Kidney epithelial cell (primary cell): ENCODE measurements at regions not wholly inside any gene's neighbourhood (a gene's known extent, or its start where the extent isn't known, plus 50 kb on each side); places are given as distances from the start of the nearest gene placed in this dataset.

Source experiments
- DNase-seq: peaks from one replicate; pipeline ENCODE4 v3.0.0-alpha.2; 2010; ENCODE audit warnings: low read depth
- H3K27me3 ChIP-seq: 2 replicates; pipeline ENCODE4 v1.6.0; 2011; ENCODE audit warnings: low read length; ENCODE audit not compliant: control insufficient read depth, insufficient read depth
- H3K36me3 ChIP-seq: 2 replicates; pipeline ENCODE4 v1.5.1; 2011; ENCODE audit warnings: low read length; ENCODE audit not compliant: control insufficient read depth, insufficient read depth
- H3K4me3 ChIP-seq: 2 replicates; pipeline ENCODE4 v1.5.1; 2011; ENCODE audit warnings: low read depth, mild to moderate bottlenecking, control low read depth, low read length
- TF ChIP-seq, protein P1 (sequence below): IDR thresholded peaks from 2 replicates; pipeline ENCODE4 v1.5.1; 2011; ENCODE audit warnings: mild to moderate bottlenecking, moderate library complexity, low read length, control low read depth, inconsistent platforms; ENCODE audit not compliant: insufficient read depth, poor library complexity, severe bottlenecking

DNA sequence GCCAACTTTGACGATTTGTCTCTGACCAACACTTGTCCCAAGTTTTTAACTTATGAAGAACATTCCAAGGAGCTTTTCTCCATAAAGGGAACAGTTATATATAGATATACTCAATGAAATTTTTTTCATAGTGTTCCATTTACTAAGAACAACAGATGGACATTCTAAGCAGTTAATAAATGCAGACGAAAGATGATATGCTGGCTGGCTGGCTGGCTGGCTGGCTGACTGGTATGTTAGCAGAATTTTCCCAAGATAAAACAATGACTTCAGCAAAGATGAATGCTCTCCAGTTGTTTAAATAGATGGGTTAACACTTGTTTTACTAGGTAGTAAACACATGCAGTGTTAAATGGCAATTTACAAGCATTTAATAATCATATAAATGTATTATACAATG is 62.2 kb downstream of the SPANXN3 start:
- DNase-seq: no peak
- Histone ChIP-seq H3K36me3 (no peaks in the 10 kb centered on the region), H3K4me3 (no peak overlapping the region), H3K27me3 (no peaks in the 10 kb centered on the region)
- TF ChIP-seq, protein P1, sequence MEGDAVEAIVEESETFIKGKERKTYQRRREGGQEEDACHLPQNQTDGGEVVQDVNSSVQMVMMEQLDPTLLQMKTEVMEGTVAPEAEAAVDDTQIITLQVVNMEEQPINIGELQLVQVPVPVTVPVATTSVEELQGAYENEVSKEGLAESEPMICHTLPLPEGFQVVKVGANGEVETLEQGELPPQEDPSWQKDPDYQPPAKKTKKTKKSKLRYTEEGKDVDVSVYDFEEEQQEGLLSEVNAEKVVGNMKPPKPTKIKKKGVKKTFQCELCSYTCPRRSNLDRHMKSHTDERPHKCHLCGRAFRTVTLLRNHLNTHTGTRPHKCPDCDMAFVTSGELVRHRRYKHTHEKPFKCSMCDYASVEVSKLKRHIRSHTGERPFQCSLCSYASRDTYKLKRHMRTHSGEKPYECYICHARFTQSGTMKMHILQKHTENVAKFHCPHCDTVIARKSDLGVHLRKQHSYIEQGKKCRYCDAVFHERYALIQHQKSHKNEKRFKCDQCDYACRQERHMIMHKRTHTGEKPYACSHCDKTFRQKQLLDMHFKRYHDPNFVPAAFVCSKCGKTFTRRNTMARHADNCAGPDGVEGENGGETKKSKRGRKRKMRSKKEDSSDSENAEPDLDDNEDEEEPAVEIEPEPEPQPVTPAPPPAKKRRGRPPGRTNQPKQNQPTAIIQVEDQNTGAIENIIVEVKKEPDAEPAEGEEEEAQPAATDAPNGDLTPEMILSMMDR: no peak

DNA sequence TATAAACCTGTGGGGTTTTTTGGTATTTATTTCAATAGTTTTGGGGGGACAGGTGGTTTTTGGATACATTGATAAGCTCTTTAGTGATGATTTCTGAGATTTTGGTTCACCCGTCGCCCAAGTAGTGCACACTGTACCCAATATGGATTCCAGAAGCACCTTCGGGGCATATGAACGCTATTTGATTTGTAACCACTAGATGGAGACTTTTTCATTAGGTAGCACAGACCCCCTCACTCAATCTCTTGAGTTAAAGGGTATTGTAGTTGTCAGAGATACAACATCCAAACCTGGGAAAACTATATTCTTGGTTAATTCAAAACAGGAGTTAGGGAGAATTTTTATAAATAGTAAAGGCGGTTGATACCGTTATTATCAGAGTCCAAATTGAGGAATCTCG is 79.8 kb downstream of the SPANXN3 start:
- TF ChIP-seq, protein P1: peak; percentile 48
- no peak for DNase-seq
- Histone ChIP-seq H3K27me3 (no peaks in the 10 kb centered on the region), H3K36me3 (no peaks in the 10 kb centered on the region), H3K4me3 (no peak overlapping the region)

DNA sequence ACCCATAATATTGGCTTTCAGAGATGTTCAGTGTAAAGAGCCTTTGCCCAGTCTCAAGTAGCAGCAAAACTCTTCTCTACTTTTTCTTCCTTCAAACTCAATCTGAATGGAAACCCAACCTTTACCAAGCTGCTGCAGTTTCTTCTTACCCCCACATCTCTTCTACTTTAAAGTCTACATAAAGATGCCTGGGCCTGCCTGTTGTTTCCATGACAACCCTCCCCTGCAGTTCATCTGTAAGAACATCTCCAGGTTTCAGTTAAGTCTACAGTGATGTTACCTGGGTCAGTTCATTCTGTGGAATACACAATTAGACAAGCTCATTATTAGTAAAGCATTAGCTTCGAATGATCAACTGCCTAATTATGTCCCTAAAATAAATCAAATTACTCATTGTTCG is 81.4 kb downstream of the SPANXN3 start:
- DNase-seq: no peak
- Histone ChIP-seq H3K36me3 (no peaks in the 10 kb centered on the region), H3K27me3 (no peaks in the 10 kb centered on the region), H3K4me3 (no peak overlapping the region)
- TF ChIP-seq, protein P1: no peak

DNA sequence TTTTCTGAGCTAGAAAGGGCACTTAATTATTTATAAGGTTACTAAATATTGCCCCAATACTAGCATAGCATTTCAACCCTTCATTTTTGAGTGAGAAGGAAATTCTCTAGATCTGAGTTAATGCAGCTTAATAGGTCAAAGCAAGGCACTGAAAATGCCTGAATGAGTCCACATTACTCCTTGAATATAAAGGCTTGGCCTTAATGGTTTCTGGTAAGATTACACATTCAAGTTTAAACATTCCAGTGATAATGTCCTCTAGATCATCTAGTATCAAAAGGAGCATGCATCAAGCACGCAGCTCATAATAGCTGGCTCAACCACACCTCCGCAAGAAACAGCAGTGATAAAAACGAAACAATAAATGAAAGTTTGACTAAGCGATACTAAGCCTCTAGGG is 87.5 kb downstream of the SPANXN3 start:
- Histone ChIP-seq H3K4me3 (no peak overlapping the region), H3K27me3 (no peaks in the 10 kb centered on the region), H3K36me3 (no peaks in the 10 kb centered on the region)
- TF ChIP-seq, protein P1: no peak
- DNase-seq: no peak

DNA sequence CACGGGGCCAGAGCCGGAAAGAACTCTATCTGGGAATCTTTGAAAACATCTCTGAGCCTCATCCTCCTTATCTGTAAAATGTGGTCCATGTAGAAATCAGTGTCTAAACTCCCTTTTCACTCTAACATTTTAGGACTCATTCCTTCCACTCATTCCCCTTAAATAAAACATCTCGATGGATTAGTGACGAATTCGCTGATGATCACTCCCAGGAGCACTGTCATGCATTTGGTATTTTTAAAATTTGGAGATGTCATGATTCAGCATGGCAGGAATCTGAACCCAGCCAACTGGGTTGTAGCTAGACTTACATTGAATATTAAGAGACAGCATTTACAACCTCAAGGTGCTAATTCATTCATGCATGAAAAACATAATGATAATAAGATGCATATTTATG is 88.1 kb downstream of the SPANXN3 start:
- TF ChIP-seq, protein P1: no peak
- H3K4me3 ChIP-seq: no peak overlapping the region
- no peaks in the 10 kb centered on the region for H3K36me3 ChIP-seq
- peak; percentile 4 for DNase-seq
- H3K27me3 ChIP-seq: no peaks in the 10 kb centered on the region

DNA sequence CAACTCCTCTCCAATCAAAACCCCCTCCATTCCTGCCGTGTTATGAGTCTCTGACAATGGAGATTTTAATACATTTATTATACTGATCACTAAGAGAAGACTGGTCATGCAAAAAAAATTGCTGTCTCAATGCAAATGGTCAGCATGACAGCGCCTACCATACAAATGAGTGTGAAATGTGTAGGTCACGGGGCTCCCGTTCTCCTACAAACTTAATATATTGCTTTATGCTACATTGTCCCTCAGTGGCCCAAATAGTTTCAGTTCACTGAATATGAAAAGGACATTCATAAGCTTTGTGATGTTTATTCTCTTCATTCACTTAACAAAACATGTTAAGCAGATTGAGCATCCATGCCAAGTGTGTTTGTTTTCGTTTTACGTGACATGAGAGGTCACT is 116.1 kb downstream of the SPANXN3 start:
- no peak for DNase-seq
- Histone ChIP-seq H3K4me3 (no peak overlapping the region), H3K27me3 (no peaks in the 10 kb centered on the region), H3K36me3 (no peaks in the 10 kb centered on the region)
- TF ChIP-seq, protein P1: no peak
